Liver (tissue), 3 donors: ENCODE measurements at regions not wholly inside any gene's neighbourhood (a gene's known extent, or its start where the extent isn't known, plus 50 kb on each side); places are given as distances from the start of the nearest gene placed in this dataset.

Experiments used
- CTCF ChIP-seq: fragments of 150-350 bp; IDR thresholded peaks from 2 replicates; pipeline ENCODE4 v1.5.1; 2017; ENCODE audit warnings: improper control_type of control experiment, low read depth, low read length; ENCODE audit not compliant: missing input control
- FOXA1 ChIP-seq: IDR thresholded peaks from 2 replicates; pipeline ENCODE4 v1.6.1; 2016; ENCODE audit warnings: antibody characterized with exemption
- GABPA ChIP-seq, 2 donors: IDR thresholded peaks in 1 of 2; conservative IDR thresholded peaks in 1 of 2; 2 replicates each; pipeline ENCODE4 v1.6.1; 2016; ENCODE audit warnings: antibody characterized with exemption in 2 of 2, mild to moderate bottlenecking in 1 of 2, moderate library complexity in 1 of 2
- JUND ChIP-seq, 2 donors: IDR thresholded peaks; 2 replicates each; pipeline ENCODE4 v1.6.1; 2016; ENCODE audit warnings: antibody characterized with exemption in 2 of 2
- RAD21 ChIP-seq, 2 donors: IDR thresholded peaks; 2 replicates each; pipeline ENCODE4 v1.6.1; 2016; ENCODE audit warnings: antibody characterized with exemption in 2 of 2, mild to moderate bottlenecking in 2 of 2
- SP1 ChIP-seq: IDR thresholded peaks from 2 replicates; pipeline ENCODE4 v1.6.1; 2018; ENCODE audit warnings: antibody characterized with exemption, mild to moderate bottlenecking
- TAF1 ChIP-seq: conservative IDR thresholded peaks from 2 replicates; pipeline ENCODE4 v1.6.1; 2016; ENCODE audit warnings: antibody characterized with exemption, mild to moderate bottlenecking
- YY1 ChIP-seq: IDR thresholded peaks from 2 replicates; pipeline ENCODE4 v1.6.1; 2016; ENCODE audit warnings: antibody characterized with exemption, mild to moderate bottlenecking
- TF ChIP-seq, protein P1 (sequence below): IDR thresholded peaks from 2 replicates; pipeline ENCODE4 v1.6.1; 2016; ENCODE audit warnings: antibody characterized with exemption
- donor health status: healthy.
- donor health status: healthy.

DNA sequence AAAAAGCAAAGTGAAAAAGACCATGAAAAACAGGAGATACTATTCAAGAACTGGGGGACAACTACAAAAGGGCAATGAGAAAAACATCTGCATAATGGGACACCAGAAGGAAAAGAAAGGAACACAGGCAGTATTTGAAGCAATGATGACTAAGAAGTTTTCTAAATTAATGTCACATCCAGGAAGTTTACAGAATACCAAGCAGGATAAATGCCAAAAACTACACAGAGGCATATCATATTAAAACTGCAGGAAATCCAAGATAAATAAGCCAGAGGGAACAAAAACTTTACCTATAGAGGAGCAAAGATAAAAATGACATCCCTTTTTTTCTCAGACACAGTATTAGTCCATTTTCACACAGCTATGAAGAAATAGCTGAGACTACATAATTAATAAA, 193.0 kb downstream of the ERMARD start:
- TF ChIP-seq FOXA1 (no peak), CTCF (no peak), TAF1 (no peak), RAD21 (IDR thresholded peaks at IDR 0.05) (no peak), YY1 (no peak), SP1 (no peak), JUND (IDR thresholded peaks at IDR 0.05) (no peak), GABPA (IDR thresholded peaks at IDR 0.05 in 1 of 2, conservative IDR thresholded peaks at IDR 0.05 in 1 of 2) (no peak)
- TF ChIP-seq, protein P1, sequence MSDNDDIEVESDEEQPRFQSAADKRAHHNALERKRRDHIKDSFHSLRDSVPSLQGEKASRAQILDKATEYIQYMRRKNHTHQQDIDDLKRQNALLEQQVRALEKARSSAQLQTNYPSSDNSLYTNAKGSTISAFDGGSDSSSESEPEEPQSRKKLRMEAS: no peak
